Breast epithelium (tissue), 3 donors: ENCODE measurements at regions not wholly inside any gene's neighbourhood (a gene's known extent, or its start where the extent isn't known, plus 50 kb on each side); places are given as distances from the start of the nearest gene placed in this dataset.

ENCODE experiments used
- CTCF ChIP-seq, 3 donors: fragments of 450-650 bp; IDR thresholded peaks; one replicate each; pipeline ENCODE4 v1.5.1; 2016 to 2017; ENCODE audit warnings: antibody characterized with exemption in 3 of 3, mild to moderate bottlenecking in 3 of 3, moderate library complexity in 3 of 3
- POLR2A ChIP-seq: fragments of 450-650 bp; IDR thresholded peaks from one replicate; pipeline ENCODE4 v1.6.1; 2016; ENCODE audit warnings: antibody characterized with exemption, mild to moderate bottlenecking, moderate library complexity

- TF ChIP-seq CTCF (IDR thresholded peaks at IDR 0.05): no peak
- TF ChIP-seq POLR2A: no peak
Observed at GRCh38 chr11:26204101-26204500, 127.8 kb upstream of the ANO3 start.
